ENCODE measurements at regions not wholly inside any gene's neighbourhood (a gene's known extent, or its start where the extent isn't known, plus 50 kb on each side); places are given as distances from the start of the nearest gene placed in this dataset.

GRCh38 chr2:160647967-160648685 is 154.5 kb upstream of the RBMS1 start:
- H3K4me1 ChIP-seq (ENCODE audit: insufficient read depth, insufficient read length) = peaks cover 8% of the 10 kb centered on the region
- DNase-seq (ENCODE audit: low read depth, low spot score) = no peak

GRCh38 chr2:160649698-160650097 is 156.1 kb upstream of the RBMS1 start:
- Histone ChIP-seq H3K27me3 (ENCODE audit: insufficient read depth, insufficient read length) (no peaks in the 10 kb centered on the region), H3K4me1 (ENCODE audit: insufficient read depth, insufficient read length) (peaks cover 8% of the 10 kb centered on the region), H3K9me3 (ENCODE audit: insufficient read depth, low read length) (no peaks in the 10 kb centered on the region), H3K4me3 (ENCODE audit: insufficient read length, low read depth) (no peak overlapping the region), H3K36me3 (ENCODE audit: insufficient read depth, insufficient read length, low read length) (no peaks in the 10 kb centered on the region), H3K9ac (ENCODE audit: insufficient read length, low read depth) (no peak overlapping the region)
- TF ChIP-seq YY1 (IDR thresholded peaks at IDR 0.05; ENCODE audit: insufficient read depth, insufficient read length) = no peak
- no peak for TF ChIP-seq ZNF274 (IDR thresholded peaks at IDR 0.05; ENCODE audit: low read depth, low read length)
- TF ChIP-seq SUZ12 (IDR thresholded peaks at IDR 0.05; ENCODE audit: extremely low read depth, insufficient read depth, insufficient read length) = no peak
- no peak for DNase-seq (ENCODE audit: low read depth, low spot score)

More at GRCh38 chr2:160647967-160648685, 154.5 kb upstream of the RBMS1 start:
- Histone ChIP-seq H3K36me3 (ENCODE audit: insufficient read depth, insufficient read length, low read length) (no peaks in the 10 kb centered on the region), H3K4me3 (ENCODE audit: insufficient read length, low read depth) (no peak overlapping the region), H3K27me3 (ENCODE audit: insufficient read depth, insufficient read length) (no peaks in the 10 kb centered on the region), H3K9ac (ENCODE audit: insufficient read length, low read depth) (no peak overlapping the region), H3K9me3 (ENCODE audit: insufficient read depth, low read length) (no peaks in the 10 kb centered on the region)
- TF ChIP-seq YY1 (IDR thresholded peaks at IDR 0.05; ENCODE audit: insufficient read depth, insufficient read length) = no peak
- TF ChIP-seq ZNF274 (IDR thresholded peaks at IDR 0.05; ENCODE audit: low read depth, low read length) = no peak
- no peak for TF ChIP-seq SUZ12 (IDR thresholded peaks at IDR 0.05; ENCODE audit: extremely low read depth, insufficient read depth, insufficient read length)

GRCh38 chr2:160650196-160651118 is 156.8 kb upstream of the RBMS1 start:
- no peaks in the 10 kb centered on the region for H3K36me3 ChIP-seq (ENCODE audit: insufficient read depth, insufficient read length, low read length)
- no peaks in the 10 kb centered on the region for H3K9me3 ChIP-seq (ENCODE audit: insufficient read depth, low read length)
- H3K4me3 ChIP-seq (ENCODE audit: insufficient read length, low read depth) = no peak overlapping the region
- no peak overlapping the region for H3K9ac ChIP-seq (ENCODE audit: insufficient read length, low read depth)
- H3K27me3 ChIP-seq (ENCODE audit: insufficient read depth, insufficient read length) = no peaks in the 10 kb centered on the region
- DNase-seq (ENCODE audit: low read depth, low spot score) = no peak
- no peak for TF ChIP-seq ZNF274 (IDR thresholded peaks at IDR 0.05; ENCODE audit: low read depth, low read length)
- no peak for TF ChIP-seq SUZ12 (IDR thresholded peaks at IDR 0.05; ENCODE audit: extremely low read depth, insufficient read depth, insufficient read length)
- TF ChIP-seq YY1 (IDR thresholded peaks at IDR 0.05; ENCODE audit: insufficient read depth, insufficient read length) = no peak
- H3K4me1 ChIP-seq (ENCODE audit: insufficient read depth, insufficient read length) = peaks cover 8% of the 10 kb centered on the region

GRCh38 chr2:160651416-160652200 is 158.0 kb upstream of the RBMS1 start:
- no peak for DNase-seq (ENCODE audit: low read depth, low spot score)
- no peak overlapping the region for H3K9ac ChIP-seq (ENCODE audit: insufficient read length, low read depth)
- no peaks in the 10 kb centered on the region for H3K36me3 ChIP-seq (ENCODE audit: insufficient read depth, insufficient read length, low read length)
- no peaks in the 10 kb centered on the region for H3K9me3 ChIP-seq (ENCODE audit: insufficient read depth, low read length)
- no peak overlapping the region for H3K4me3 ChIP-seq (ENCODE audit: insufficient read length, low read depth)
- H3K27me3 ChIP-seq (ENCODE audit: insufficient read depth, insufficient read length) = no peaks in the 10 kb centered on the region
- peaks cover 8% of the 10 kb centered on the region for H3K4me1 ChIP-seq (ENCODE audit: insufficient read depth, insufficient read length)
- TF ChIP-seq SUZ12 (IDR thresholded peaks at IDR 0.05; ENCODE audit: extremely low read depth, insufficient read depth, insufficient read length) = no peak
- TF ChIP-seq ZNF274 (IDR thresholded peaks at IDR 0.05; ENCODE audit: low read depth, low read length) = no peak
- no peak for TF ChIP-seq YY1 (IDR thresholded peaks at IDR 0.05; ENCODE audit: insufficient read depth, insufficient read length)

GRCh38 chr2:160652236-160652635 is 158.6 kb upstream of the RBMS1 start:
- H3K9me3 ChIP-seq (ENCODE audit: insufficient read depth, low read length) = no peaks in the 10 kb centered on the region
- no peak overlapping the region for H3K9ac ChIP-seq (ENCODE audit: insufficient read length, low read depth)
- H3K27me3 ChIP-seq (ENCODE audit: insufficient read depth, insufficient read length) = no peaks in the 10 kb centered on the region
- H3K36me3 ChIP-seq (ENCODE audit: insufficient read depth, insufficient read length, low read length) = no peaks in the 10 kb centered on the region
- H3K4me3 ChIP-seq (ENCODE audit: insufficient read length, low read depth) = no peak overlapping the region
- DNase-seq (ENCODE audit: low read depth, low spot score) = no peak
- TF ChIP-seq SUZ12 (IDR thresholded peaks at IDR 0.05; ENCODE audit: extremely low read depth, insufficient read depth, insufficient read length) (no peak), ZNF274 (IDR thresholded peaks at IDR 0.05; ENCODE audit: low read depth, low read length) (no peak), YY1 (IDR thresholded peaks at IDR 0.05; ENCODE audit: insufficient read depth, insufficient read length) (no peak)
- peaks cover 8% of the 10 kb centered on the region for H3K4me1 ChIP-seq (ENCODE audit: insufficient read depth, insufficient read length)

GRCh38 chr2:160657196-160657595 is 163.6 kb upstream of the RBMS1 start:
- H3K36me3 ChIP-seq (ENCODE audit: insufficient read depth, insufficient read length, low read length) = no peaks in the 10 kb centered on the region
- no peak for TF ChIP-seq ZNF274 (IDR thresholded peaks at IDR 0.05; ENCODE audit: low read depth, low read length)
- no peak for TF ChIP-seq SUZ12 (IDR thresholded peaks at IDR 0.05; ENCODE audit: extremely low read depth, insufficient read depth, insufficient read length)
- DNase-seq (ENCODE audit: low read depth, low spot score) = no peak
- no peak overlapping the region for H3K4me3 ChIP-seq (ENCODE audit: insufficient read length, low read depth)
- H3K4me1 ChIP-seq (ENCODE audit: insufficient read depth, insufficient read length) = no peaks in the 10 kb centered on the region
- no peak overlapping the region for H3K9ac ChIP-seq (ENCODE audit: insufficient read length, low read depth)
- H3K9me3 ChIP-seq (ENCODE audit: insufficient read depth, low read length) = no peaks in the 10 kb centered on the region
- no peaks in the 10 kb centered on the region for H3K27me3 ChIP-seq (ENCODE audit: insufficient read depth, insufficient read length)
